ENCODE measurements at regions not wholly inside any gene's neighbourhood (a gene's known extent, or its start where the extent isn't known, plus 50 kb on each side); places are given as distances from the start of the nearest gene placed in this dataset.

DNA sequence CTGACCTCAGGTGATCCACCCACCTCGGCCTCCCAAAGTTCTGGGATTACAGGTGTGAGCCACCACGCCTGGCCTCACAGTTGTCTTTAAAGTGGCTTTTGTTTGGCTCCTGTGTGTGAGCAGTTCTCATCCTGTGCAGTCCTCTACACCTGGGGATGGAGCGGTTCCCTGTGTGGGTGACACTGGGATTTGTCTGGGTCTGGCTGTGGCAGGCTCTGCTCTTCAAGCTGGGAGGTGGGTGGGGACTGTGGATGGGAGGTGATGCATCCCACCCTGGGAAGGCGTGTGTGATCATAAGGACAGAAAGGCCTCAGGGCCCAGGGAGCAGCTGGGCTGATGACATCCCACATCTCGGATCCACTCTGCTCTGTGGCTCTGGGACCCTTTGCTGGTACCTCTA, 1266.8 kb downstream of the BRD1 start:
- Histone ChIP-seq H3K36me3 (no peaks in the 10 kb centered on the region), H3K4me1 (no peaks in the 10 kb centered on the region), H3K27ac (no peak overlapping the region), H3K9me3 (no peaks in the 10 kb centered on the region), H3K27me3 (peaks cover 0 to 5% of the 10 kb centered on the region in 2 donors), H3K4me3 (no peak overlapping the region)
- intact Hi-C loops (cut with DNase I): no loop called here
- no peak for ATAC-seq
- no peak for TF ChIP-seq CTCF (IDR thresholded peaks at IDR 0.05)
- DNase-seq: no peak

GRCh38 chr22:48560389-48560751, 1267.3 kb downstream of the BRD1 start:
- Histone ChIP-seq H3K27ac (no peak overlapping the region), H3K4me3 (no peak overlapping the region), H3K36me3 (no peaks in the 10 kb centered on the region), H3K27me3 (peaks cover 0 to 1% of the 10 kb centered on the region in 2 donors), H3K9me3 (no peaks in the 10 kb centered on the region), H3K4me1 (no peaks in the 10 kb centered on the region)
- DNase-seq (no peak), ATAC-seq (no peak)
- no peak for TF ChIP-seq CTCF (IDR thresholded peaks at IDR 0.05)
- intact Hi-C loops (cut with DNase I): no loop called here

DNA sequence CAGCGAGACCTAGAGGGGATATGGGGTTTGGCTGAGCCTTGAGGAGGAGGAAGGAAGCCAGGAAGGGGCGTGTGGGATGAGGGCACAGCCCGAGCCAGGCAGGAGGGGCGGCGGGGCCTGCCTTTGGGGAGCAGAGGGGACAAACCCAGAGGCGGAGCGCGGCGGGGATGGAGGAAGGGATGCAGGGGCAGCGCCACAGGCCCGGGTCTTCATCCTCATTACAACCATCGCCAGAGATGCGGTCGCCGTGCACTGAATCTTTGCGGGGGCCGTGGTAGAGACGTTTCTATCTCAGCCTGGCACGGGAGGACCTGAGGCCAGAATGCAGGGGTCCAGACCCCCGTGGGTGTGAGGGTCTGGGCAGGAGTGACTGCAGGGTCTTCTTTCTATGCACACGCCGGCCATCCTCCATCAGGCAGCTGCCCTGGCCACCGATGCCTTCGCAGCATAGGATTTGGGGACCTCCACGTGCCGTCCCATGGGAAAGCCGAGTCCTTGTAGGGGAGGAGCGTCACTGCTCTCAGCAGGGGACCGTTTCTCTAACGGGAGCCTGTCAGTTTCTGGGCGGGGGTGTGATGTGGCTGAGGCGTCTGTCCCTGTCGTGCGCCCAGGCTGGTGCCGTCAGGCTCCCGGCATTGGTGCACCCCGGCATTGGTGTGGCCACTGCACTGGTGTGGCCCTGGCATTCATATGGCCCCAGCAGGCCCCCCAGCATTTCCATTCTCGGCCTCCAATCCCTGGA, 1267.9 kb downstream of the BRD1 start:
- H3K36me3 ChIP-seq: no peaks in the 10 kb centered on the region
- DNase-seq (peak in 1 of 4 donors; percentile 72), ATAC-seq (no peak)
- intact Hi-C loops (cut with DNase I): no loop called here
- no peaks in the 10 kb centered on the region for H3K9me3 ChIP-seq
- H3K27me3 ChIP-seq: no peaks in the 10 kb centered on the region
- H3K4me1 ChIP-seq: no peaks in the 10 kb centered on the region
- no peak overlapping the region for H3K4me3 ChIP-seq
- H3K27ac ChIP-seq: no peak overlapping the region
- TF ChIP-seq CTCF (IDR thresholded peaks at IDR 0.05): no peak

DNA sequence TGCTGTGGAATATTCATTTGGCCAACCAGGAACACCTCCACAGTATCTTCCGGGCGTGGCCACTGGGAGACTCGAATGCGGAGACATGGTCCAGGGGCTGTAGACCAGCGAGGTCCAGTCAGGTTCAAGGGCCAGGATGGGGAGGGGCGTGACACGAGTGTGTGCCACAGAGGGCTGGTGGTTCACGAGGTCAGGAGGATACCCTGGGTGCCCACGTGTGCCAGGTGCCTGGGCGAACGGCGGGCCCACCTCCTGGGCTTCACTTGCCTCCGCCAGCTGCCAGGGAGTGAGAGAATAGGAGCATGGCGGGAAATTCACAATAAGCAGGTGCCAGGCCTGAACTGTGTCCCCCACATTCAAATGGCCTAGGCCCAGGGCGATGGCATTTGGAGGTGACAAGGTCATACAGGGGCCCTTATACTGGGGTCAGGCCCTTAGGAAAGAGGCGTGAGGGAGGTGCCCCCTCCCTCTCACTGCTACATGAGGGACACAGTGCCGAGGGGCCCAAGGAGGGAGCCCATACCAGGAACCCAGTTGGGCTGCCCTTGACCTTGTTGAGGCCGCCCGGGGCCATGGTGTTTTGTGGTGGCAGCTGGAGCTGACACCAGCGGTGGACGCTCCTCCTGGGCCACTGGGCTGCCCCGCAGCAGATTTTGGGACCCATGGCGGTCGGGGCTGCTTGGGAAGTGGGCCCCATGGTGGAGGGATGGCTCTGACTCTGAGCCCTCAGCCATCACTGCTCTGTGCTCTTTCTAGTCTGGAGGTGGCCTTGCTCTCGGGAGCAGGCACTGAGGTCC, 1268.9 kb downstream of the BRD1 start:
- H3K27ac ChIP-seq: no peak overlapping the region
- ATAC-seq (no peak), DNase-seq (peak in 1 of 4 donors; percentile 57)
- no peaks in the 10 kb centered on the region for H3K4me1 ChIP-seq
- no peaks in the 10 kb centered on the region for H3K27me3 ChIP-seq
- no peaks in the 10 kb centered on the region for H3K9me3 ChIP-seq
- no peak for TF ChIP-seq CTCF (IDR thresholded peaks at IDR 0.05)
- no peaks in the 10 kb centered on the region for H3K36me3 ChIP-seq
- H3K4me3 ChIP-seq: no peak overlapping the region
- intact Hi-C loops (cut with DNase I): no loop called here

GRCh38 chr22:48558016-48558415, 1269.7 kb downstream of the BRD1 start:
- TF ChIP-seq CTCF (IDR thresholded peaks at IDR 0.05): no peak
- Histone ChIP-seq H3K4me3 (no peak overlapping the region), H3K27ac (no peak overlapping the region), H3K27me3 (peaks cover 0 to 6% of the 10 kb centered on the region in 2 donors), H3K36me3 (no peaks in the 10 kb centered on the region), H3K9me3 (no peaks in the 10 kb centered on the region), H3K4me1 (no peaks in the 10 kb centered on the region)
- ATAC-seq (no peak), DNase-seq (no peak)
- intact Hi-C loops (cut with DNase I): no loop called here

Measured in left lung (tissue), 4 donors.